ENCODE measurements at regions not wholly inside any gene's neighbourhood (a gene's known extent, or its start where the extent isn't known, plus 50 kb on each side); places are given as distances from the start of the nearest gene placed in this dataset.

GRCh38 chr3:191848818-191849217 lies 387.9 kb downstream of the PYDC2 start:
- TF ChIP-seq CTCF (IDR thresholded peaks at IDR 0.05; ENCODE audit: insufficient read depth, low read length) (no peak), REST (IDR thresholded peaks at IDR 0.05; ENCODE audit: insufficient replicate concordance, low read depth) (no peak), POLR2AphosphoS5 (IDR thresholded peaks at IDR 0.05; ENCODE audit: low read depth) (no peak), SPI1 (IDR thresholded peaks at IDR 0.05; ENCODE audit: borderline replicate concordance, low read depth) (no peak), GABPA (IDR thresholded peaks at IDR 0.05; ENCODE audit: low read depth) (no peak)
